ENCODE measurements at regions not wholly inside any gene's neighbourhood (a gene's known extent, or its start where the extent isn't known, plus 50 kb on each side); places are given as distances from the start of the nearest gene placed in this dataset.

- no peak for TF ChIP-seq ARNTL (CRISPR knock-in tag; IDR thresholded peaks at IDR 0.05; ENCODE audit: borderline replicate concordance, low read depth)
- no peak for TF ChIP-seq CREB5 (CRISPR knock-in tag; IDR thresholded peaks at IDR 0.05; ENCODE audit: low read depth)
- TF ChIP-seq RARB (CRISPR knock-in tag; IDR thresholded peaks at IDR 0.05), result no peak
- no peak for TF ChIP-seq ZNF8 (CRISPR knock-in tag; IDR thresholded peaks at IDR 0.05)
- TF ChIP-seq ZNF565 (CRISPR knock-in tag; conservative IDR thresholded peaks at IDR 0.05; ENCODE audit: low read depth), result no peak
Observed at GRCh38 chr5:89064736-89065135, 181.8 kb upstream of the MEF2C start.
